Gastrocnemius medialis (tissue), 4 donors: ENCODE measurements at regions not wholly inside any gene's neighbourhood (a gene's known extent, or its start where the extent isn't known, plus 50 kb on each side); places are given as distances from the start of the nearest gene placed in this dataset.

Experiments
- CTCF ChIP-seq, 5 experiments: fragments of 450-650 bp in 3 of 5; fragments of 200-600 bp in 2 of 5; sonication (generic) in 2 of 5; IDR thresholded peaks in 4 of 5; conservative IDR thresholded peaks in 1 of 5; 1 replicate in 4 of 5; 2 replicates in 1 of 5; pipeline ENCODE4 v1.5.1; 2016 to 2019; ENCODE audit warnings: antibody characterized with exemption in 5 of 5, mild to moderate bottlenecking in 3 of 5, moderate library complexity in 3 of 5
- POLR2A ChIP-seq, 2 donors: fragments of 450-650 bp; IDR thresholded peaks; one replicate each; pipeline ENCODE4 v1.6.1; 2017; ENCODE audit warnings: antibody characterized with exemption in 2 of 2, mild to moderate bottlenecking in 2 of 2, moderate library complexity in 2 of 2

GRCh38 chr7:52486267-52486666 is 549.2 kb upstream of the POM121L12 start:
- no peak for TF ChIP-seq POLR2A (IDR thresholded peaks at IDR 0.05)
- no peak for TF ChIP-seq CTCF (IDR thresholded peaks at IDR 0.05 in 4 of 5, conservative IDR thresholded peaks at IDR 0.05 in 1 of 5)
